Suprapubic skin (tissue), 4 donors: ENCODE measurements at regions not wholly inside any gene's neighbourhood (a gene's known extent, or its start where the extent isn't known, plus 50 kb on each side); places are given as distances from the start of the nearest gene placed in this dataset.

ENCODE experiments used
- DNase-seq, 2 donors: peaks; one replicate each; pipeline ENCODE4 v3.0.0-alpha.2; 2019; ENCODE audit warnings: low spot score in 2 of 2
- H3K27ac ChIP-seq: fragments of 200-600 bp; sonication (generic); one replicate; pipeline ENCODE4 v1.5.1; 2019
- H3K27me3 ChIP-seq: fragments of 200-600 bp; sonication (generic); one replicate; pipeline ENCODE4 v1.5.1; 2019
- H3K36me3 ChIP-seq: fragments of 200-600 bp; sonication (generic); one replicate; pipeline ENCODE4 v1.5.1; 2019
- H3K4me1 ChIP-seq: fragments of 200-600 bp; sonication (generic); one replicate; pipeline ENCODE4 v1.5.1; 2019
- H3K4me3 ChIP-seq: fragments of 200-600 bp; sonication (generic); one replicate; pipeline ENCODE4 v1.5.1; 2019; ENCODE audit warnings: mild to moderate bottlenecking
- H3K9me3 ChIP-seq: fragments of 200-600 bp; sonication (generic); one replicate; pipeline ENCODE4 v1.5.1; 2019
- CTCF ChIP-seq, 2 donors: fragments of 200-600 bp in 1 of 2; fragments of 450-650 bp in 1 of 2; sonication (generic) in 1 of 2; IDR thresholded peaks; one replicate each; pipeline ENCODE4 v1.5.1; 2016 to 2019; ENCODE audit warnings: antibody characterized with exemption in 2 of 2, mild to moderate bottlenecking in 1 of 2, moderate library complexity in 1 of 2
- EP300 ChIP-seq: sonication (generic); formaldehyde crosslinking; IDR thresholded peaks from one replicate; pipeline ENCODE4 v1.6.1; 2017; ENCODE audit warnings: antibody characterized with exemption
- POLR2A ChIP-seq, 2 donors: fragments of 450-650 bp; IDR thresholded peaks; one replicate each; pipeline ENCODE4 v1.6.1; 2017; ENCODE audit warnings: antibody characterized with exemption in 2 of 2, mild to moderate bottlenecking in 2 of 2, moderate library complexity in 2 of 2
- POLR2AphosphoS5 ChIP-seq, 3 donors: sonication (generic); formaldehyde crosslinking; IDR thresholded peaks; one replicate each; pipeline ENCODE4 v1.6.1; 2017; ENCODE audit warnings: antibody characterized with exemption in 3 of 3
- WGBS: methylation state at CpG from one replicate; pipeline ENCODE4 v1.1.5; 2018; 5-methylcytosine and 5-hydroxymethylcytosine counted together

- Histone ChIP-seq H3K27ac (no peak overlapping the region), H3K4me3 (no peak overlapping the region), H3K4me1 (no peaks in the 10 kb centered on the region), H3K36me3 (no peaks in the 10 kb centered on the region), H3K27me3 (no peaks in the 10 kb centered on the region), H3K9me3 (no peaks in the 10 kb centered on the region)
- TF ChIP-seq EP300 (no peak), POLR2AphosphoS5 (IDR thresholded peaks at IDR 0.05) (no peak), CTCF (IDR thresholded peaks at IDR 0.05) (no peak), POLR2A (IDR thresholded peaks at IDR 0.05) (no peak)
- WGBS: 37% methylated on average over 2 of the region's 2 CpGs
- DNase-seq: no peak
Measured at GRCh38 chr4:66974665-66975064, 570.6 kb downstream of the CENPC start.

GRCh38 chr4:66972087-66972486 is 573.2 kb downstream of the CENPC start:
- no peak for TF ChIP-seq CTCF (IDR thresholded peaks at IDR 0.05)
- no peak for TF ChIP-seq EP300
- TF ChIP-seq POLR2A (IDR thresholded peaks at IDR 0.05): no peak
- no peak for TF ChIP-seq POLR2AphosphoS5 (IDR thresholded peaks at IDR 0.05)
- Histone ChIP-seq H3K36me3 (no peaks in the 10 kb centered on the region), H3K4me3 (no peak overlapping the region), H3K27ac (no peak overlapping the region), H3K4me1 (no peaks in the 10 kb centered on the region), H3K9me3 (no peaks in the 10 kb centered on the region), H3K27me3 (no peaks in the 10 kb centered on the region)
- no peak for DNase-seq
- 86% methylated on average over 2 of the region's 2 CpGs for WGBS

- 97% methylated on average over 1 of the region's 1 CpG for WGBS
- H3K4me3 ChIP-seq: no peak overlapping the region
- no peaks in the 10 kb centered on the region for H3K36me3 ChIP-seq
- TF ChIP-seq POLR2A (IDR thresholded peaks at IDR 0.05) (no peak), POLR2AphosphoS5 (IDR thresholded peaks at IDR 0.05) (no peak), CTCF (IDR thresholded peaks at IDR 0.05) (no peak), EP300 (no peak)
- H3K27ac ChIP-seq: no peak overlapping the region
- DNase-seq: no peak
- no peaks in the 10 kb centered on the region for H3K27me3 ChIP-seq
- no peaks in the 10 kb centered on the region for H3K9me3 ChIP-seq
- H3K4me1 ChIP-seq: no peaks in the 10 kb centered on the region
Measured at GRCh38 chr4:66964467-66964866, 580.8 kb downstream of the CENPC start.

- H3K9me3 ChIP-seq: no peaks in the 10 kb centered on the region
- TF ChIP-seq CTCF (IDR thresholded peaks at IDR 0.05) (no peak), POLR2AphosphoS5 (IDR thresholded peaks at IDR 0.05) (no peak), POLR2A (IDR thresholded peaks at IDR 0.05) (no peak), EP300 (no peak)
Measured at GRCh38 chr4:66963084-66963483, 582.2 kb downstream of the CENPC start.

GRCh38 chr4:66959207-66959606 is 586.1 kb downstream of the CENPC start:
- Histone ChIP-seq H3K4me1 (no peaks in the 10 kb centered on the region), H3K36me3 (no peaks in the 10 kb centered on the region), H3K27me3 (no peaks in the 10 kb centered on the region), H3K9me3 (no peaks in the 10 kb centered on the region), H3K4me3 (no peak overlapping the region), H3K27ac (no peak overlapping the region)
- no peak for DNase-seq
- TF ChIP-seq POLR2AphosphoS5 (IDR thresholded peaks at IDR 0.05): no peak
- no peak for TF ChIP-seq POLR2A (IDR thresholded peaks at IDR 0.05)
- TF ChIP-seq EP300: no peak
- no peak for TF ChIP-seq CTCF (IDR thresholded peaks at IDR 0.05)
- WGBS: 93% methylated on average over 2 of the region's 2 CpGs

More at GRCh38 chr4:66963084-66963483, 582.2 kb downstream of the CENPC start:
- no peak for DNase-seq
- Histone ChIP-seq H3K4me1 (no peaks in the 10 kb centered on the region), H3K36me3 (no peaks in the 10 kb centered on the region), H3K27me3 (no peaks in the 10 kb centered on the region), H3K27ac (no peak overlapping the region), H3K4me3 (no peak overlapping the region)
- WGBS: 53% methylated on average over 3 of the region's 3 CpGs
